ENCODE measurements at regions not wholly inside any gene's neighbourhood (a gene's known extent, or its start where the extent isn't known, plus 50 kb on each side); places are given as distances from the start of the nearest gene placed in this dataset.

DNA sequence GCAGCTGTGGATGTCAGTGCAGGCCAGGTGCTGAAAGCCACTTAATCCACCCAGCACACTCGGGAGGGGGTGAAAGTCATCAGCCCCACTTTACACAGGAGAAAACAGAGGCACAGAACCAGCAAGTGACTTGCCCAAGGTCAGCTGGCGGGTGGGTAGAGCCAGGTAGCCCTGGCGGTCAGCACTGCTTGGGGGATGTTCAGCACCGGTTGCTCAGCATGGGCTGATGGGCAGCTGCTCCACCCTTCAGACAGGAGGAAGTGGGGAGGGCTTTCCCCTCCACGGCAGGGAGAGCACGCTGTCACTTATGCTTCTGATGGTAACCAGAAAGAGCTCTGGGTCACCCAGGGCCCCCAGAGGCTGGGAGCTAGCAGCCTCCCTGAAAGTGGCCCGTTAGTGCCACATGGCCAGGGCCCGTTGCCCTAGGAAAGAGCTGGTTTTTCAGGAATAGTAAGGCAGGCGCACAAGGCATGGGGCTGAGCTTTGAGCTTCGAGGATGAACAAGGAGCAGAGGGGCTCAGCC, 417.9 kb downstream of the CTTN start:
- no peak overlapping the region for H3K27ac ChIP-seq (ENCODE audit: low read length)
- H3K4me1 ChIP-seq (ENCODE audit: low read length), result no peaks in the 10 kb centered on the region; the same call in 1 of the 2 replicates
- H3K4me3 ChIP-seq (ENCODE audit: low read length), result no peak overlapping the region
- no peaks in the 10 kb centered on the region for H3K79me2 ChIP-seq (ENCODE audit: low read length)
- no peaks in the 10 kb centered on the region for H4K20me1 ChIP-seq (ENCODE audit: insufficient read depth, low read depth, low read length)
- no peaks in the 10 kb centered on the region for H3K36me3 ChIP-seq (ENCODE audit: insufficient read depth, low read length)
- no peaks in the 10 kb centered on the region for H3K9me2 ChIP-seq (replicated peaks; ENCODE audit: insufficient read depth, low read length)
- H3K9ac ChIP-seq (ENCODE audit: low read length), result no peak overlapping the region
- no peak for DNase-seq
- no peak overlapping the region for H2AFZ ChIP-seq (ENCODE audit: low read length)
- H3K4me2 ChIP-seq (ENCODE audit: low read depth, low read length, poor library complexity, severe bottlenecking), result no peak overlapping the region
- H3K27me3 ChIP-seq (ENCODE audit: low read length), result no peaks in the 10 kb centered on the region
- H3K9me3 ChIP-seq (ENCODE audit: low read length), result no peaks in the 10 kb centered on the region

DNA sequence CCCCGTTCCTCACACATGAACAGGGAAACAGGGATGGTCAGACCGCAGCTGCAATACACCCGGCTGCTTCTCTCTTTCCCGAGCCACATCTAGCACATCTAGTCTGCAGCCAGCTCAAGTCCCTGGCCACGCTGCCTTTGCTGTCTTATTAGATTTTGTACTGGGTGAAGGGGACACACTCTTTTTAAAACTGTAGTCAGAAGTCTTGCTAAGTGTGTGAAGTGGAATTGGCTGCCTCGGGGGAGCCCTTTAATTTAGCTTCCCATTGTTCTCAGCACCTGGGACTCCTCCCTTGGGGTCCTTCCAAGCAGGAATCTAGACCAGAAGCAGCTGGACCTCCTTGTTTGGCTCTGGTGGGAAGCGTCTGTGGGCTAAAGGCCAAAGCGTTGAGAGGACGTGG, 420.0 kb downstream of the CTTN start:
- Histone ChIP-seq H3K4me2 (ENCODE audit: low read depth, low read length, poor library complexity, severe bottlenecking) (no peak overlapping the region), H3K9ac (ENCODE audit: low read length) (no peak overlapping the region), H3K9me3 (ENCODE audit: low read length) (no peaks in the 10 kb centered on the region), H4K20me1 (ENCODE audit: insufficient read depth, low read depth, low read length) (no peaks in the 10 kb centered on the region), H3K27ac (ENCODE audit: low read length) (no peak overlapping the region), H3K27me3 (ENCODE audit: low read length) (no peaks in the 10 kb centered on the region), H2AFZ (ENCODE audit: low read length) (no peak overlapping the region), H3K9me2 (replicated peaks; ENCODE audit: insufficient read depth, low read length) (no peaks in the 10 kb centered on the region), H3K4me3 (ENCODE audit: low read length) (no peak overlapping the region), H3K36me3 (ENCODE audit: insufficient read depth, low read length) (no peaks in the 10 kb centered on the region), H3K79me2 (ENCODE audit: low read length) (no peaks in the 10 kb centered on the region), H3K4me1 (ENCODE audit: low read length) (no peaks in the 10 kb centered on the region)
- no peak for DNase-seq

DNA sequence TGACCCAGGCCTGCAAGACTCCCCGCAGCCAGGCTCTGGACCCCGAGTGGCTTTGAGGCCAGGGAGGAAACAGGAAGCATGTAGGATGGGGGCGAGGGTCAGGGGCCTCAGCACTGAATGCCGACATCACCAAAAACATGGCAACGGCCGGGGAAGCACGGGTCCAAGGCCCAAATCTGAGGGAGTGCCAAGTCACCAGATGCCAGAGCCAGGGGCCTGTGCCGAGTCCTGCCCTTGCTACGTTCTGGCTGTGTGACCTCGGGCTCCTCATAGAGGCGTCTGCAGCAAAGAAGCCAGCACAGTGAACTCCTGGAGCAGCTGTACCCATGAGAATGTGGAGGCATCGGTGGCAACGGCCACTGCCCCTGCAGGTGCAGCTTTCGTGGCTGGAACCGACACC, 420.7 kb downstream of the CTTN start:
- no peak overlapping the region for H3K27ac ChIP-seq (ENCODE audit: low read length)
- no peaks in the 10 kb centered on the region for H3K36me3 ChIP-seq (ENCODE audit: insufficient read depth, low read length)
- H3K9me3 ChIP-seq (ENCODE audit: low read length), result no peaks in the 10 kb centered on the region
- no peak overlapping the region for H3K4me2 ChIP-seq (ENCODE audit: low read depth, low read length, poor library complexity, severe bottlenecking)
- no peaks in the 10 kb centered on the region for H3K9me2 ChIP-seq (replicated peaks; ENCODE audit: insufficient read depth, low read length)
- H4K20me1 ChIP-seq (ENCODE audit: insufficient read depth, low read depth, low read length), result no peaks in the 10 kb centered on the region
- H3K9ac ChIP-seq (ENCODE audit: low read length), result no peak overlapping the region
- no peak overlapping the region for H2AFZ ChIP-seq (ENCODE audit: low read length)
- no peak overlapping the region for H3K4me3 ChIP-seq (ENCODE audit: low read length)
- H3K79me2 ChIP-seq (ENCODE audit: low read length), result no peaks in the 10 kb centered on the region
- no peaks in the 10 kb centered on the region for H3K4me1 ChIP-seq (ENCODE audit: low read length)
- no peaks in the 10 kb centered on the region for H3K27me3 ChIP-seq (ENCODE audit: low read length)
- no peak for DNase-seq

DNA sequence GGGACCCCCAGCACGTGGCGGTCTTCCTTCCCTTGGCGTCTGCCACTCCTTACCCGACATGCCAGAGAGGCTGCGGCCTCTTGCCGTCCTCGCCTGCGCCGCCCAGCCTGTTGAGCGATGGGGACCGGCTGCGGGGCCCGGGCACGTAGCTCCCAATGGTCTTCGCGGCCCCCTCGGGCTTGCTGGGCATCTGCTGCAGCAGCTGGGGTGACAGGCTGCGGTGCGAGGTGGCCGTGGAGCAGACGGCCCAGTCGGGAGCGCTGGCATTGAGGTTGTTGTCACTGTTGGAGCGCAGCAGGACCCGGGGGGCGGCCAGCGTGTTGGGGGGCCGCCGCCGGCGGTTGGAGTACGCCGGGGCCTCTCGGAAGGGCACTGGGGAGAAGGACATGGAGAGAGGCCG, 422.0 kb downstream of the CTTN start:
- H3K79me2 ChIP-seq (ENCODE audit: low read length), result no peaks in the 10 kb centered on the region
- no peaks in the 10 kb centered on the region for H3K36me3 ChIP-seq (ENCODE audit: insufficient read depth, low read length)
- H3K4me2 ChIP-seq (ENCODE audit: low read depth, low read length, poor library complexity, severe bottlenecking), result no peak overlapping the region
- H3K4me3 ChIP-seq (ENCODE audit: low read length), result no peak overlapping the region
- no peaks in the 10 kb centered on the region for H4K20me1 ChIP-seq (ENCODE audit: insufficient read depth, low read depth, low read length)
- no peaks in the 10 kb centered on the region for H3K4me1 ChIP-seq (ENCODE audit: low read length)
- no peak for DNase-seq
- no peak overlapping the region for H3K9ac ChIP-seq (ENCODE audit: low read length)
- no peaks in the 10 kb centered on the region for H3K9me3 ChIP-seq (ENCODE audit: low read length)
- H3K9me2 ChIP-seq (replicated peaks; ENCODE audit: insufficient read depth, low read length), result no peaks in the 10 kb centered on the region
- no peak overlapping the region for H3K27ac ChIP-seq (ENCODE audit: low read length)
- H2AFZ ChIP-seq (ENCODE audit: low read length), result no peak overlapping the region
- H3K27me3 ChIP-seq (ENCODE audit: low read length), result no peaks in the 10 kb centered on the region

DNA sequence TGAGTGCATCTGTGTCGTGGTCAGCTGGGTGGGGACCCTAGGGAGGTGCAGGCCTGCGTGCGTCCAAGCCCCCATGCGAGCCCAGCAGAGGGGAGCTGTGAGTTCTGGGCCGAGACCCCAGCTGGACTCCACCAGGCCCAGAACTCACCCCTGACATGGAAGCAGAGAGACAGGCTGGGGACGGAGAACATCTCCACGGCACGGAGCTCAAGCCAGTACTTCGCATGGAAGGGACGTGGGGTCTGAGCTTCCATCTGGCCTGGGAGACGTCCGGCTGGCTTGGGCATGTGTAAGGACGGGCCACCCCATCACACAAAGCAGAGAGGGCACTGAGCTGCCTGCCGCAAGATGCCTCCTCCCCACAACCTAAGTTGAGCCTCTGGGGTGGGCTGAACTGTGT, 422.4 kb downstream of the CTTN start:
- Histone ChIP-seq H3K4me3 (ENCODE audit: low read length) (no peak overlapping the region), H3K9ac (ENCODE audit: low read length) (no peak overlapping the region), H3K36me3 (ENCODE audit: insufficient read depth, low read length) (no peaks in the 10 kb centered on the region), H3K9me2 (replicated peaks; ENCODE audit: insufficient read depth, low read length) (no peaks in the 10 kb centered on the region), H3K27me3 (ENCODE audit: low read length) (no peaks in the 10 kb centered on the region), H3K79me2 (ENCODE audit: low read length) (no peaks in the 10 kb centered on the region), H3K4me2 (ENCODE audit: low read depth, low read length, poor library complexity, severe bottlenecking) (no peak overlapping the region), H3K9me3 (ENCODE audit: low read length) (no peaks in the 10 kb centered on the region), H3K4me1 (ENCODE audit: low read length) (no peaks in the 10 kb centered on the region), H4K20me1 (ENCODE audit: insufficient read depth, low read depth, low read length) (no peaks in the 10 kb centered on the region), H2AFZ (ENCODE audit: low read length) (no peak overlapping the region), H3K27ac (ENCODE audit: low read length) (no peak overlapping the region)
- DNase-seq, result no peak

DNA sequence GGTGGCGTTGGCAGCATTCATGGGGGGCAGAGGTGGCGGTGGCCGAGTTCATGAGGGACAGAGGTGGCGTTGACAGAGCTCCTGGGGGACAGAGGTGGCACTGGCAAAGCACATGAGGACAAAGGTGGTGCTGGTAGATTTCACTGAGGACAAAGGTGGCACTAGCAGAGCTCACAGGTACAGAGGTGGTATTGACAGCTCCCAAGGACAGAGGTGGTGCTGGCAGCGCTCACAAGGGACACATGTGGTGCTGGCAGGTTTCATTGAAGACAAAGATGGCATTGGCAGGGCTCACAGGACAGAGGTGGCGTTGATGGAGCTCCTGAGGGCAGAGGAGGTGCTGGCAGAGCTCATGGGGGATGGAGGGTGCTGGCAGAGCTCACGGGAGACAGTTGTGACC, 425.4 kb downstream of the CTTN start:
- Histone ChIP-seq H3K9ac (ENCODE audit: low read length) (no peak overlapping the region), H3K9me3 (ENCODE audit: low read length) (no peaks in the 10 kb centered on the region), H3K27me3 (ENCODE audit: low read length) (no peaks in the 10 kb centered on the region), H4K20me1 (ENCODE audit: insufficient read depth, low read depth, low read length) (no peaks in the 10 kb centered on the region), H3K4me1 (ENCODE audit: low read length) (no peaks in the 10 kb centered on the region), H2AFZ (ENCODE audit: low read length) (no peak overlapping the region), H3K27ac (ENCODE audit: low read length) (no peak overlapping the region), H3K79me2 (ENCODE audit: low read length) (no peaks in the 10 kb centered on the region), H3K9me2 (replicated peaks; ENCODE audit: insufficient read depth, low read length) (no peaks in the 10 kb centered on the region), H3K4me3 (ENCODE audit: low read length) (no peak overlapping the region), H3K36me3 (ENCODE audit: insufficient read depth, low read length) (no peaks in the 10 kb centered on the region), H3K4me2 (ENCODE audit: low read depth, low read length, poor library complexity, severe bottlenecking) (no peak overlapping the region)
- DNase-seq, result no peak

DNA sequence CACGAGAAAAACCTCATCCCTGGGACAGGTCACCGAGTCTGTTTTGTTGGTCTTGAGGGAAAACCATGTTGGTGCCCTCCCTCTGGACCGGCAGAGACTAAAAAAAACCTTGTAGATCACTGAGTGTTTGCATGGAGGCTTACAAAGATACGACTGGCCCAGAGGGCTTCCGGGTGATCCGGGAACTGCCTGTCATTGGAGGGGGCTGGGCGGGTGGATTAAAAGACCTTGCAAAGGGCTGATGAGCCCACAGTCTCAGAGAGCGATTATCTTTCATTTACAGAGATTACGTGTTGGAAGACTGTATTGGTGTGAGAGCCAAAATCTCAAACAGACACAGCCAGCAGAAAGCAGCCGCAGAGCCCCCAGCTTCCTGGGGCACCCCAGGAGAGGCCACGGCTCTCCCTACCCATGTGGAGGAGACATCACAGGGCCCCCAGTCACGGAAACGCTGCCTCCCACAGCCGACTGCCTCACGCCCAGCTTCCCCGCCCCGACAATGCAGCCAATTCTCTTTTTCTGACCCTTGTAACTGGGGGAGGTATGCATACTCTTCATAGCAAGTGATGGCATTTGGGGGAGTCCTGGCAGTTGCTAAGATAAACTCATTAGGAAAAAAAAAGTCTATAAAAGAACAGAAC, 426.4 kb downstream of the CTTN start:
- no peaks in the 10 kb centered on the region for H3K9me2 ChIP-seq (replicated peaks; ENCODE audit: insufficient read depth, low read length)
- H3K9me3 ChIP-seq (ENCODE audit: low read length), result no peaks in the 10 kb centered on the region
- no peak overlapping the region for H3K4me2 ChIP-seq (ENCODE audit: low read depth, low read length, poor library complexity, severe bottlenecking)
- H3K4me1 ChIP-seq (ENCODE audit: low read length), result no peaks in the 10 kb centered on the region
- DNase-seq, result no peak
- H3K36me3 ChIP-seq (ENCODE audit: insufficient read depth, low read length), result no peaks in the 10 kb centered on the region
- no peak overlapping the region for H3K27ac ChIP-seq (ENCODE audit: low read length)
- H3K27me3 ChIP-seq (ENCODE audit: low read length), result no peaks in the 10 kb centered on the region
- no peak overlapping the region for H3K9ac ChIP-seq (ENCODE audit: low read length)
- H2AFZ ChIP-seq (ENCODE audit: low read length), result no peak overlapping the region
- H3K79me2 ChIP-seq (ENCODE audit: low read length), result no peaks in the 10 kb centered on the region
- no peak overlapping the region for H3K4me3 ChIP-seq (ENCODE audit: low read length)
- H4K20me1 ChIP-seq (ENCODE audit: insufficient read depth, low read depth, low read length), result no peaks in the 10 kb centered on the region

DNA sequence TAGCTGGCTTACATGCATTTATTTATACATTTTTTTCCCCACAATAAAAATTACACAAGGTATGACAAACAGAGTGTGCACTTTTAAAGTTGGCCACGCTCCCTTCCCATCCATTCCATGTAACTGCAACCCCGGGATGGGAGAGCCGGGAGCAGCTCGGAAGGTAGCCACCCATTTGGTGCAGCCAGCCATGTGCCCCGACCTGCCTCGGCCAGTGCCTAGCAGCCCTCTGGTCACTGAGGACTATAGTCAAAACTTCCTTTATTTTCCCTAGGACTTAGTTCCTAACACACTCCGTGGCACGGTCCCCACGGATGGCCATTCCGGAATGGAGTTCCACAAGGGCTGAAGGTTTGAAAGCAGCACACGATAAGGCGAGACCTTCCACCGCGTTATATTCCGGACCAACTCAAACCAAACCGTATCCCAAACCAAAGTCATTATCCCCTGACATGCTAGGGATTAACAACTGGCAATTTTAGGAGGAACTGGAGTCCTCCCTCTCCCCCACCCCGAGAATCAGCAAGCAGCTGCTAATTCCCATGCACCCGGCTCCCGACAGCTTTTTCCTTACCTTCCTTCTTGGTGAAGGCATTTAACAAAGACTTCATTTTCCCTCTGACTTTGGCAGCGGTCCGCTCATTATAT, 426.4 kb downstream of the SHANK2 start:
- no peak overlapping the region for H3K4me2 ChIP-seq (ENCODE audit: low read depth, low read length, poor library complexity, severe bottlenecking)
- no peaks in the 10 kb centered on the region for H3K9me3 ChIP-seq (ENCODE audit: low read length)
- H3K27me3 ChIP-seq (ENCODE audit: low read length), result no peaks in the 10 kb centered on the region
- H3K9ac ChIP-seq (ENCODE audit: low read length), result no peak overlapping the region
- no peaks in the 10 kb centered on the region for H4K20me1 ChIP-seq (ENCODE audit: insufficient read depth, low read depth, low read length)
- DNase-seq, result no peak
- no peaks in the 10 kb centered on the region for H3K4me1 ChIP-seq (ENCODE audit: low read length)
- H3K4me3 ChIP-seq (ENCODE audit: low read length), result no peak overlapping the region
- no peaks in the 10 kb centered on the region for H3K79me2 ChIP-seq (ENCODE audit: low read length)
- H3K9me2 ChIP-seq (replicated peaks; ENCODE audit: insufficient read depth, low read length), result no peaks in the 10 kb centered on the region
- no peaks in the 10 kb centered on the region for H3K36me3 ChIP-seq (ENCODE audit: insufficient read depth, low read length)
- no peak overlapping the region for H3K27ac ChIP-seq (ENCODE audit: low read length)
- no peak overlapping the region for H2AFZ ChIP-seq (ENCODE audit: low read length)

Data from Karpas-422 (cell line).